ENCODE measurements at regions not wholly inside any gene's neighbourhood (a gene's known extent, or its start where the extent isn't known, plus 50 kb on each side); places are given as distances from the start of the nearest gene placed in this dataset.

GRCh38 chr3:21234933-21235332 lies 516.1 kb downstream of the ZNF385D start:
- TF ChIP-seq CTCF (conservative IDR thresholded peaks at IDR 0.05; ENCODE audit: low read depth, low read length) (no peak), POLR2A (IDR thresholded peaks at IDR 0.05; ENCODE audit: low read depth, low read length) (no peak), RFX5 (IDR thresholded peaks at IDR 0.05; ENCODE audit: low read depth, low read length) (no peak), RCOR1 (IDR thresholded peaks at IDR 0.05; ENCODE audit: insufficient replicate concordance, low read length) (no peak), FOS (IDR thresholded peaks at IDR 0.05; ENCODE audit: low read depth, low read length) (no peak), SMC3 (IDR thresholded peaks at IDR 0.05; ENCODE audit: low read depth, low read length) (no peak)
